Activated CD4-positive, alpha-beta T cell treated with anti-CD3 and anti-CD28 coated beads, Interleukin-2, amount 50 U/mL, for 24 hours (primary cell): ENCODE measurements at regions not wholly inside any gene's neighbourhood (a gene's known extent, or its start where the extent isn't known, plus 50 kb on each side); places are given as distances from the start of the nearest gene placed in this dataset.

Experiments used
- DNase-seq, 2 donors: peaks; one replicate each; pipeline ENCODE4 v3.0.0-alpha.2; 2020; ENCODE audit warnings: low read depth in 1 of 2, low spot score in 1 of 2

DNA sequence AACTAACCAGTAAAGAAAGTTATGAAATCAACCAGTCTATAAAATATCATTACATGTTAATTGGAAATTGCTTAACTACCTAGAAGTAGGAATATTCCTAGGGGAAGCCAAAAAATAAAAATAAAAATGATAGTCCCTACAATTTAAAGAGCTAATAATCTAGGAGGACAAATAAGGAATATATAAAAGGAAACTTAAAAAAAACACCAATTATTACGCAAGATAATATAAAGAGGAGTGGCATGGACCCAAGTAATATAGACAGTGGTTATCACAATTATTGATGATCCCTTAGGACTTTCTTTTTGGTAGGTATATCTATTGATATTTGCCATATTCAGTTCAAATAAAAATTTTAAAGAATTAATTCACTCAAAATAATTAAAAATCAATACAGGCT lies 498.7 kb downstream of the SOX5 start:
- no peak for DNase-seq

DNA sequence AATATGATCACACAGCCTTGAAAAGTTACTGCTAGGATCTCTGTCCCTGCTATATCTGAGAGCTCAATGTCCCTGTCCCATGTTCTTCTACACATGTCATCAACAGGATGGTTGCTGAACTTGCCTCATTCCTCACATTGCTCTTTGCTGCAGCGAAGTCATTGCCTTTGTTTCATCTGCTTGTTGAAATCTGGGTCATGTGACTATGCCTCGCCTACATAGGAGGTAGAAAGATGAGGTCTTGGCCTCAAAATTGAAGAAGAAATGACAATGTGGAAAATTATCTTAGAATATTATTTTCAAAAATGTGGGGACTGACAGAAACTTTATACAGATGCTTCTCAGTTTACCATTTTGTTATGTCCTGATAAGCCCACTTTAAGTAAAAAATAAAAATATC lies 494.2 kb downstream of the SOX5 start:
- no peak for DNase-seq

DNA sequence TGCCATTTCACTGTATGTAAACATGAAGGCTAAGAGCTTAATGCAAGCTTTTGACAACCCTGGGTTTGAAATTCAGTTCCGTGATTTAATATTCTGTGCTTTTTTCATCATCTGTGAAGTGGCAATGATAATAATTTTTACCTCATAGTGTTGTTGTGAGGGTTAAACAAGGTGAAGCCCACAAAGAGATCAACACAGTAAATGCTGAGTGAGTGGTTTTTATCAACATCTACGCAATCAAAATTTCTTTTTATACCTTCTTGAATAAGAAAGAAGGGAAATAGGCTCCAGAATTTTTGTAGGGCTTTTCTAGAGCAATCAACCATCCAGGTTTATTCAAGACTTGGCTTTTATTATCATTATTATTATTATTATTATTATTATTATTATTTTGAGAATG lies 490.8 kb downstream of the SOX5 start:
- no peak for DNase-seq

DNA sequence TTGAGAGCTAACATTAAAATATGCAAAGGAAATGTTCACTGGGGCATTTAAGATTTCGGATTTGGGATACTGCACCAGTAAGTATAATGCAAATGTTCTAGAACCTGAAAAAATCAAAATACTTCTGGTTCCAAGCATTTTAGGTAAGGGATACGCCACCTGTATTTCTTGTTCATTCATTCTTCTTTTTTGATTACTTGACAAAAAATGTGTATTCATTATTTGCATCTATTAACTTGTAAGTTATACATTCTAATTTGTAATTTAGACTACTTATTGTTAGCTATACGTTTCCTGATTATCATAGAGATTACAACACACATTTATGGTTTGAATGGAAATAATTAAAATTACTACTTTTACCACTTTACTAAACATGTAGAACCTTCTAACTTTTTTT lies 486.9 kb downstream of the SOX5 start:
- DNase-seq = no peak

DNA sequence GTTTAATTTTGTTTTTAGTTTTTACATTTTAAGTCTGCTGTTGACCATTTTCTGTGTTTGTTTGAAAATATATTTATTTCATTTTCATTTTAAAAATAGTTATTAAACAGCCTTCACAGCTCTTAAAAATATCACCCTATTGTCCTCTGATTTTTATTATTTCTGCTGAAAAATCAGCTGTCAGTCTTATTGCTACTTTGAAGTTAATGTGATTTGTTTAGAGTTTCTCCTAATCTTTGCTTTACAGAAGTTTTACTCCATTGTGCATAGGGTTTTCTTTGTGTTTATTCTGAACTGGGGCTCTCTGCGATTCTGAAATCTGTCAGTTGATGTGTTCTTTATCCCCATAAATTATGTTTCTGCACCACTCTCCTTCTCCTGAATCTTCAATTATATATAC lies 486.3 kb downstream of the SOX5 start:
- no peak for DNase-seq

DNA sequence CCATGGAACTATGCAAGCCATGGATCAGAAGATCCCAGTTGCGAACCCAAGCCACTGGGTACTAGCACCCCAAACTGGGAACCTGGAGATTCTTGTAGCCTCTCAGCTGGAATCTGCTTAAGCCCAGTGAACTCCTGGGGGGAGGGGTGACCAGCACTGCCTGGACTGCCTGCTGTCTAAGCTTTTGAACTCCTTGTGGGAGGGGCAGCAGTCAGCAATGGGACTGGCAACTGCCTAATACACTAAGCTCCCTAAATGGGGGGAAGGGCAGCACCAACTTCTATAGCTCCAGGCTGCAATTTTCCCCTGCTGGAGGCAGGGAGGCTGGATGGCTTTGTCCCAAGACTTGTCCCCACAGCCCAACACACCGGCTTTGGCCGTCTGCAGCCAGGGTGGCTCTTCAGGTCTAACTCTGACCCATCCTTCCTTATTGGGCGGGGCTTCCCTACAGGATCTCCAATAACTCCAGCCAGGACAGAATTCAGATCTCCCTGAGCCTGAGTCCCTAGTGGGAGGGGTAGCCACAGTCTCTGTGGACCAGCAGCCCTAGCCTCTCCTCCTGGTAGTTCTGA lies 485.1 kb downstream of the SOX5 start:
- DNase-seq = no peak

DNA sequence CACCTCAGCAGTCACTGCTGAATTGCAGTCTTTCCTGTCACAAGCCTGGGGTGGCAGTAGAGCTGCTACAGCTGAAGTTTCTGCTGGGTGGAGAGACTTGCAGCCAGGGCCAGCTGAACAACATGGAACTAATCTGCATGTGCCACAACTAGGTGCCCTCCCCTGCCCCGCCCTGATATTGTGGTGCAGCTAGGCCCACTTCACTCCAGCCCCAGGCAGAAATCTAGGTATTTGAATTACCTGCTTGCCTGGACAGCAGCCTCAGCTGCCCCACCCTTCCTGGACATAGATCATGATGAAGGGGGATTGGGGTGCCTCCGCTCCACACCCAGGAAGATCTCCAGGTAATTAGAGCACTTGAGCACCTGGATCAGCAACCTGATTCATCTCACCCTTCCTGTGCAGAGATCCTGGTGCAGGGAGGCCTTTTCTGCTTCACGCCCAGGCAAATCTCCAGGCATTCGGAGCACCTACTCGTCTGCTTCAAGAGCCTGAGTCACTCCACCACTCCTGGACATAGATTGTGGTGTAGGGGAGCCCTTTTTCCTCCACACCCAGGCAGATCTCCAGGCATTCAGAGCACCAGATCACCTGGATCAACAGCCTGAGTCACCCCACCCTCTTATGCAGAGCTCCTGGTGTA lies 477.0 kb downstream of the SOX5 start:
- DNase-seq = no peak

DNA sequence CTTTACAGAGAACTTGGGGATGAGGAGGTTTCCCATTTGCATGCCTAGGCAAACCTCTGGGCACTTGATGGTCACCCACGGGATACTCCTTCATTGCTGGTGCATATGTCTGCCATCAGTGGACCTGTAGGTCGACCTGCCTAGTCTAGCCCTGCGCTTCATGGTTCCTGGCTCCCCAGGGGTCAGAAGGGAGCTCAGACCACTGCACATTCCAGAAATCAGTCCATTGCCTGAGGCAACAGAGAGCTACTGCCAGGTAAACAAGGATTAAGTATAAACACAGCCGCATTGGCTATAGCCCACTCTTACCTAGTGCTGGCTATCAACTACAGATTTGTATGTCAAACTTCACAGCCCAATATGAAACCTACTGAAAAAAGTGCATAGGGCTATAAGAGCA lies 476.4 kb downstream of the SOX5 start:
- DNase-seq = no peak

DNA sequence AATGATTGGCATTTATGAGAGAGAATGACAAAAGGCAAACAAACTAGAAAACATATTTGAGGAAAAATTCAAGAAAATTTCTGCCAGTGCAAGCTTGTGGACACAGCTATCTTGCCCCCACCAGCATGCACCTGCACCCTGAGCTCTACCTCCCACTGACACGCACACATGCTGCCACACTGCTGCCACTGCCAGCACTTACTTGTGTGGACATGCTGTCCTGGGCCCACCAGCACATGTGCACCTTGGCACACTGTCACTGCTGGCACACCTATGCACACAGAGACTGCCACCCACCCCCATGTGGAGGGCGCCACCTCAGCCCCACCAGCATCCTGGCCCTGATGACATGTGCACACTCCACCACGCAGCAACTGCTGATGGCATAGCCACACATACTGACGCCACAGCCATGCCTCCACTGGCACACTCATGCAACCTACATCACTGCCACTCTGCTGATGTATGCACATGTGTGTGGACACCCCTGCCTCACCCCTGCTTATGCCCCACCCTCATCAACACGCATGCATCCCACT lies 475.0 kb downstream of the SOX5 start:
- no peak for DNase-seq
